ENCODE measurements at regions not wholly inside any gene's neighbourhood (a gene's known extent, or its start where the extent isn't known, plus 50 kb on each side); places are given as distances from the start of the nearest gene placed in this dataset.

DNA sequence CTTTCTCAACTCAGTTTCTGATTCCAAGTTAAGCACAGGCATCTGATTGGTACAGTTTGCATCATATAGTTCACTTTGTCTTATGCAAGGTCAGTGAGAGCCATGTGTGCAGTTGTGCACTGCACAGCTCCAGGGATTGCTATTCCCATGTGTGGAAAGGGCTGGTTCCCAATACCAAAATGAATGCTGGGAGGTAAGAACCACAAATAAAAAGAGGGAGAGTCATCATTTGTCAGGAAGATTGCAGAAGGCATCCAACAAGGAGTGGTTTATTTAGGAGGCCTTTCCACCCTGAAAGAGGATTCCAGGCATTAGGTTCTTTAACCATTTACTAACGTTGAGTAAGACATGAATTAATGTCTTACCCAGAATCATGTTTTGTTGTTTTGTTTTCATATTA, 141.2 kb upstream of the ST6GAL2 start:
- no peak for DNase-seq

DNA sequence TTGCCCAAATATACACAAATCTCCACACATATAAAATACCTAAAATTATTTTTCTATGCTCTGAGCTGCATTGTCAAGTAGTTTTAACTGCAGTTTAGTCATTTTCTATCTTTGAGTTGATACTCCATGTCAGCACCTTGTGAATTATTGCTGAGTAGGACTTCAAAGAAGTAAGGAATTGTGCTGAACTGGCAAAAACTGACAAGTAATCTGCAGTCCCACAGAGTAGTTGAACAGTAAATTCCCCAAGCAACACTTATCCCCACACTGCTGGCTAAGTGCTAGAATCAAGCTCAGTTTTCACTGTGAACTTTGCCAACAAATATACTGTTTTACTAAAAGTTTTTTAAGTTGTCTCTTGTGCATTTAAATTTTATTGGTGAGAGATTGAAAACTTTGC, 141.8 kb upstream of the ST6GAL2 start:
- DNase-seq = no peak

DNA sequence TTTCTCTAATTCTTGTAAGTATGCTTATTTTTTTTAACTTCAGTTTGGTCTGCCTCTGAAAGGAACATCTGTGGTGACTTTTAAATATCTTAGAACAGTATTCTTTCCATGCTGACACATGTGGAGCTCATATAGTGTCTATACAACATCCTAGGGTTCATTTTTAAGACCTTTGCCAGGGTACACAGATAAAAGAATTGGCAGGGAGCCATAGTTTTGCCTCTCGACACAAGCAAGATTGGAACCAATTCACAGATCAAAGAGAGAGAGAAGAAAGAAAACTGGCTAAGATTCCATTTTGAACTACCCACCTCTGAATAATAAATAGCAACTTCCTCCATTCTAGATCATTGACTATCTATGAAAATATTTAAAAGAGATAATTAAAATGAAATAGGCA, 142.7 kb upstream of the ST6GAL2 start:
- no peak for DNase-seq

DNA sequence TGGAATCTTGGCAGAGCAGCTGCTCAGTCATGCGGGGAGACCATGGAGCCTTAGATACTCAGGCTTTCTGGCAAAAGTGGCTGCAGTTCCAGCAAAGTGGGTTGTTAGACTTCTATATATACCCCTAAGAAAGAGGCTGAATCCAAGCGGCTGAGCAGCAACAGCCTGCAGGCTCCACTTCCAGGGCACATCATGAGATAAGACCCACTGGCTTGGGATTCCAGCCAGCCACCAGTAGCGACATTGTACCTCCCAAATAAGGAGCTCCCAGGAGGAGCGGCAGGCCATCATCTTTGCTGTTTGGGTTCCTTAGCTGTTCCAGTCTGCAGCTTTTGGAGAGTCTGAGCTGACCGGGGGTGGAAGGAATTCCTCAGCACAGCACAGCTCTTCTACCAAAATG, 150.3 kb upstream of the ST6GAL2 start:
- DNase-seq = no peak

DNA sequence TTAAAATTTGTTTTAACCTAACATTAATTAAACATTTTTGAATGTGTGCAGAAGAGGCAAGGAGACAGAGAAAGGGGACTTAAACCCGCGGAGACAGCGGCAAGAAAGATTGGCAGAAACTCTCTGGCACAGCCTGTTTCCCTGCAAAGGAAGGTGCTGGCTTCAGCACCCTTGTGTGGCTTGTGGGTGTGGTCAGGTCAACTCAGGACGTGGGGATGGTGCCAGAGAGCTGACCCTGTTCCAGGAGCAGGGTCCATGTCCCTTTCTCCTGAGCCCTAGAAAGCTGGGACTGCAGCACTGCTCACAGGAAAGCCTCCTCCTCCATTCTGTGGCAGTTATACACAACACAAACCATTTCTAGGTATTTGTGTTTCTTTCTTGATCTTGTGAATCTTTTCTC, 176.2 kb upstream of the ST6GAL2 start:
- DNase-seq = no peak

DNA sequence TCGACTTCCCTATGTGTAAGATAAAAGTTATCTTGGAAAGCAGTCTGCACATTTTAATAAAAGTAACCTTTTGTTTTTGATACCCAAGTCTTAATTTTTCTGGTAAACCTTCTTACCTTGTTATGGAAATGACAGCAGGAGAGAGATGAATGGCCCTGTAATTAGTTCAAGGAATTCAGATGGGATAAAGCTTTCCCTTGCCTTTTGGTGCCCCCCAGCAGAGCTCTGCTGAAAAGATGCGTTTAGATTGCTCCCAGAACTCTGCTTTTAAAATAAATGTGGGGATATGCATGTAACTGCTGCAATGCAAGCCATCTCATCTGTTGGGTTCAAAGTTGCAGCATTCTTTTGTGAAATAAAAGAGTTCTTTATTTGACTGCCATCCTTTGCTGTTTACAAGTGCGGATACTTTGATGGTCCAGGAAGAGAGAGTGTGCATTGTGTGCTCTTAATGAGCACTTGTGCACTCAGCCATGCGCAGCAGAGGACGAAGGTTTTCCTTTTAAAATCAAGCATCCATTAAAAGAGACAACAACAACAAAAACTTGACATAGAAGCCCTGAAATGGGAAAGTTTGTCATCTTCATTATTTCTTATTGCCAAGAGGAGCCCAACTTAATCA, 176.7 kb upstream of the ST6GAL2 start:
- DNase-seq = no peak

DNA sequence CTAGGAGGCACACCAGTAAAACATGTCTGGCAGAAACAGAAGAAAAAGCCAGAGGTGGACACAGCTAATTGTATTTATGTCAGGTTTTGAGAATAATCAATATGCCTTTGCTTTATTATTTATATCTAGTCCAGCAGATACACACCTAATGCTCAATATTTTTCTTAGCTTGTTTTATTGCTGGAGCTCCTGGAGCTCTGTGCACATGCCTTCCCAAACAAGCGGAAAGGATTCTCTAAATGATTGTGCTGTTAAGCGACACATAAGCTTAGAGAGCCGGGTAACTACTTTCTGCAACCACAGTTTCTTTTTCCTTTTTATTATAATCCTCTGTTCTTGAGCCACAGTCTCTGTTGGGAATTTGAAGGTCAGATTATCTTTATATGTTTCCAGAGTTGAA, 177.3 kb upstream of the ST6GAL2 start:
- DNase-seq = no peak

DNA sequence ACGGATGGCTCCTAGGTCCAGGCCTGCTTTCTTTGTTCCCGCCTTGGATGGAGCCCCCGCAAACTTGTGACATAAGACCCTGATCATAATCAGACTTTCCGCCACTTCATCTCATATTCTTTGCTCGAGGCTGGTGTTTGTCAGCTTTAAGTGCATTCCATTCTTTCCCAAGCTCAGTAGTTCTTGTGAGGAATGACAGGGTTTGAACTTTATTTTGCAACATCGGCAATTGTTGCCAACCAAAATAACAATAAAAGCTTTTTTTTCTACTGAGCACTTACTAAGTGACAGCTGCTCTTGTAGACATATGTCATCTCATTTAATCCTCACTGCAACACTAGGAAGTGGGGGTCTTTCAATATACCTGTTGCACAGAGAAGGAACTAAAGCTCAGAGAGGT, 178.8 kb upstream of the ST6GAL2 start:
- no peak for DNase-seq

DNA sequence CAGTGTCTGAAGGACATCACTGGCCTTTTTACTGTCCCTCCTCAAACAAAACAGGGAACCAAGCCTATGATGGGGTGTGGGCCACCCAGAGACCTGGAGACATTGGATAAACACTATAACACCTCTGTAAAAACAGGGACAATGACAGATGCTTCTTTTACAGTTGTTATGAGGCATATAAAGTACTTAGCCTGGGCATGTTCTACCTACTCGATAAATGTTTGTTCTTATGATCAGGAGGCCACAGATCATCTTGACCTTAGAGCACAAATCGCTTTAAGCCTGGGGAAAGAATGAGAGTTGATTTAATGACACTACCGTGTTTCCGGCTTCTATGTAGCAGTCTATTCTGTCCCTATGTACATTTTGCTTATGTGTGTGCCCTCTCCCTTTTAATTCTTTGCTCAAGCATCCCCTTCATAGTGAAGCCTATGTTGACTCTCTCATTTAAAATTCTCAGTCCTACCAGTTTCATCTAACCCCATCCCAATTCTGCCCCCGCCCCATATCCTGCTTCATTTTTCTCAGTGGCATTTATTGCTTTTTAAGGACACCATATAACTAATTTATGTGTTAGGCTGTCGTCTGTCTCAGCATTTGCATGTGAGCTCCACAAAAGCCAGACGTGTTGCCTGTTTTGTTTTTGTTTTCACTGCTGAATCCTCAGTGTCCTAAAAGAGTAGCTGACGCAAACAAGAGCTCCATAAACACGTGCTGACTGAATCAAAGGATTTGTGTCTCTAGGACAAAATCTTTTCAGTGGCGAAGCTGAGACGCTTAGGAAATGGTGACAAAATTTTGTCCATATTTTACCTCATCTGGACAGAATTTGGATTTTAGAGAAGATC, 182.3 kb upstream of the ST6GAL2 start:
- DNase-seq = no peak

DNA sequence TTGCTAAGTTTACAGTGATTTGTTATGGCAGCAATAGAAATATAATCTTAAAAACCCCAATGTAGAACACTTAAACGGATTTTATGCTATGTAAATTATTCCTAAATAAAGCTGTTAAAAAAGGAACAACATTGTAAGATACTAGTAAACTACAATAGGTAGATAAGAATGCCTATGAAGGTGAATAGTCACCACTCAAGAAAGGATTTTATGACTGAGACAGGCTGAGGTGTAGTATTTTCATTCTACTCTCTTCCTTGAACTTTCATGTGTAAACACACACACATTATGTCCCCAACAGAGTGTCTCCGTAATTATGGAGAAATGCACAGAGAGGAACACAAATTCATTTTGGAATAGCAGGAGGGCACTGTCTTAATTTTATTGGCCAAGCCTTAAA, 183.9 kb upstream of the ST6GAL2 start:
- no peak for DNase-seq

DNA sequence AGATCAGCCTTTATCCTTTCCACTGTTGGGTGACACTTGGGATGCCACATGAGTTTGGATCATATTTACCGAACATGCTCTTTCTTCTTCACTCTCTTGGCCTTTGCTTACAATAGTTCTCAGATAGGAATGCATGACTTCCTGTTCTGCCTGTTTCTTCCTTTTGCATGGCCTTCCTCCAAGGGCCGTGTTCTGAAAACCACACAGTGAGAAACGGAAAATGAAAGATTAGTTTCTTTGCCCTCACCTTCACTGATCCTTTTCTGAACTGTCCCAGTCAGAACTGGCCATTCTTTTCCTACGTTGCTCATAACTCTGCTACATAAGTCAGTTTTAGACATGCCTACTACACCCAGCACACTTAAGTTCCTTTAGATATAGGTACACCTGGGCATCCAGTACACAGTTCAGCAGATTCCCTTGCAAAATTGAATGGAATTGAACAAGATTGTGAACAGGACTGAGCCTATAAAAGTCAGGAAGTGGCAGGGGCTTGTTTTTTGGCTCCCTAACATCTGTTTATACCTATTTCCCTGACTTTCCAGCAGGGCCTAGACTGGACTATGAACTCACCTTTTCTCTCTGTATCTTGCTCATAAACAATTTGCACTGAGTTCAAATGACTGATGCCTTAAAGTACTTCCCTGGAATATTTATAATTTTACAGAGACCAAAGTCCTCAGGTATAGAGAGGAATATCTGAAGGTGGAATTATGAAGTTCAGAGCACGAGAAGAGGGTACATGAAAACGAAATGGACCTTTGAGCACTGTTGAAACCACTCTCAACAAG, 186.4 kb upstream of the ST6GAL2 start:
- no peak for DNase-seq

DNA sequence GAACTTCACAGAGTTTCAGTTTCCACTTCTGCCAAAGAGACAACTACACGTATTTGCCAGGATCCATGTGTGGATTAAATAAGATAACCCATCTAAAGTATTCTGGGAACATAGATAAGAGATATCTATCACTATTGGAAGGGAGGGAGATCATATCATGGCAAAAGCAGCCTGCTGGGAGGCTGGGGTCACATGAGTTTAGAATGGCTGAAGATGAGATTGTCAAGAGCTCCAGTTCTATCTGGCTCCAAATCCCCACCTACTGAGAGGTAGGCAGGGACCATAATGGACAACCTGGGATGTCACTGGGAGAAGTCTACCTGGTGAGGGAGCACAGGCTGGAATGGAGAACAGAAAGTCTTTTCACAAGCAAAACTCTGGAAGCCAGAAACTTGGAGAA, 192.6 kb upstream of the ST6GAL2 start:
- DNase-seq = no peak

DNA sequence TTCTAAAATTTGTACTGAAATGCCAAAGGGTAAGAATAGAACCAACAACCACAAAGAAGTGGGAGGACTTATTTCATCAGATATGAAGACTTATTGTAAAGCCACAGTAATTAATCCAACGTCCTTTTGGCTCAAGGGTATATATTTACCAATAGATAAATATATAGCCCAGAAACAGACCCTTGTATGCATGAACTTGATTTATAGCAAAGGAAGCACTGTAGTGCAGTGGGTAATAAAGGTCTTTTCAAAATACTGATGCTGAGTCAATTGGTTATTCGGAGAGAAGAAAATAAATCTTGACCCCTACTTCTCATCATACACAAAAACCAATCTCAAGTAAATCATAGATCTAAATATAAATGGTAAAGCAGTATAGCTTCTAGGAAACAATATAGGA, 200.5 kb upstream of the ST6GAL2 start:
- no peak for DNase-seq

DNA sequence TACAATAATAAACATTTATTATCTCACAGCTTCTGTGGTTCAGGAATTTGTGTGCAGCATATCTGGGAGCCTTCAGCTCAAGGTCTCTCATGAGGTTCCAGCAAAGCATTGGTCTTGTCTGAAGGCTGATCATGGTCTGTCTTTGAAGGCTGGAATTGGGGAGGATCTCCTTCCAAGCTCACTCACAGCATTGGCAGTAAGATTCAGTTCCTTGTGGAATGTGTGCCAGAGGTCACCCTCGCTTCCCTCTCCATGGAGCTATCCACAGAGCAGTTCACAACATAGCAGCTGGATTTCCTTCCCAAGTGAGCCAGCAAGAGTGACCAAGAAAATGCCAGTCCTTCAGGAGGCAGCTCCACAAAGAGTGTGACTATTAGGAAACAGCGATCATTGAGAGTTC, 202.2 kb upstream of the ST6GAL2 start:
- no peak for DNase-seq

DNA sequence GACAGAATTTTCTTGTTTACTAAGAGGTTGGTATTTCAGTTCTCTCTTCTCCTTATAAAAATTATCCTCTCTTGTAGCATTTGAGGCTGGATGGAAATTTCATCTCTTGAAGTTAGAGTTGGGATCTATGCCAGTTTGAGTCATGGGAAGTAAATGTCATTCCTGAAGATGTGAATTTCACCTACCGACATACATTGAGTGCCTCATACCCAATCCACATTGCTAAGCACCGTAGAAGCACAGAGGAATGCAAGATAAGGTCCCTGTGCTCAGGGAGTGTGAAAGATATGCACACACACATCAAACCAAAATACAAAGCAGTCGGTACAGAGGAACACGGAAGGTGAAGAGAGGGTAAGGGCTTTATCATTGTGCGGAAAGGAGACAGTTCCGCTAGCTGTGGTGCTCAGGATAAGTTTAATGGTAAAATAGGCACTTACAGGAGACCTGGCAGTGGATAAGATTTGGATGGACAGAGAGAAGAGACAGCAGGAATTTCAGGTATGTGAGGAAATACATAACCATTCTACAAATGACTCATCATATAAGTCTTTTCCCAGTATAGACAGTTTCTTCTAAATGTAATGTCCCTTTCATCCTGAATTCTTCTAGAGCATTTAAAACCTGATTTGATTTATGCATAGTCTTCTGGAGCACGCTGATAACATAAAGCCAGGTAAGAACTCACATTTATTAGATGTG, 205.3 kb upstream of the ST6GAL2 start:
- DNase-seq = no peak

DNA sequence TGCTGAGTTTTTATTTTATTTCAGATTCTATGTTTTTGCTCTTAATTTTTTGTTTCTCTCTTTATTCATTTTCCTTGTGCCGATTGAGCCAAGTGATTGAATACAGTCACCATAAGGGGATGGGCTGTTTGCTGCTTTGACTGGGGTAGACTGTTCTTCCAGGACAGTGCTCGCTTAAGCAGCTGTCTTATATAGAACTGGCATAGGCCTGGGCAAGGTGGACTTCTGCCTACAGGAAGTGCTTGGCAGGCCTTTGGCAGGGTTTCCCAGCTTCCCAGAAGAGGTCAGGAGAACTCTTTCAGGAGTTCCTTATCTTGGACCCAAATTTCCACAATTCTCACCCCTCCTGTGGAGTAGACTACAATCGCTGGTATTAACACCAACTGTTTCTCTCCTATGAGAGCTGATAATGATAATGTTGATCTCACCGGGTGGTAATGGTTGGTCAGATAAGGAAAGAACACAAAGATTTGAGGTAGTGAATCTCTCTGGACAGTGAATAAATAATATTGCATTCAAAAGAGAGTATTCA, 207.5 kb upstream of the ST6GAL2 start:
- DNase-seq = no peak

DNA sequence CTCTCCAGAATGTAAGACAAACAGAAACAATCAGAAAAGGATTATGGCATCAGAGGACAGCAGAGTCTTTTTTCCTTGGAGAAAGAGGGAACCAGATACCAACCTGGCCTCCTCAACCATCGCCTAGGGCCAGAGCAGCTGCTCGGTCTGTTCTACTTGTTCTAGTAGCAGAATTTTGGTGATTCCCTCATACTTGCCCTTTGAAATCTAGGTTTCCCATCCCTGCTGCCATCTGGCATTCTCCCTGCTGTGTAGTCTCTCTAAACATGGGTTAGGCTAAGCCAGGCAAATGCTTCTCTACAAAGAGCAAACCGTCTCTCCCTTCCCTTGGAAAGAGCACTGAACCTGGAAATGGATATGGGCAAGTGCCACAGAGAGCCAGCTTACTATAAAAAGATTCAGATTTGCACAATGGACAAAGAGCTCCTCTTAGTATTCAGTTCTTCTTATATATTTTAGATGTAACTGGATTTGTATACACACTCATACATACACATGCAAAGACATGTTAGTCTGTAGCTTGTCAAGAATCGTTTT, 208.6 kb upstream of the ST6GAL2 start:
- DNase-seq = no peak

DNA sequence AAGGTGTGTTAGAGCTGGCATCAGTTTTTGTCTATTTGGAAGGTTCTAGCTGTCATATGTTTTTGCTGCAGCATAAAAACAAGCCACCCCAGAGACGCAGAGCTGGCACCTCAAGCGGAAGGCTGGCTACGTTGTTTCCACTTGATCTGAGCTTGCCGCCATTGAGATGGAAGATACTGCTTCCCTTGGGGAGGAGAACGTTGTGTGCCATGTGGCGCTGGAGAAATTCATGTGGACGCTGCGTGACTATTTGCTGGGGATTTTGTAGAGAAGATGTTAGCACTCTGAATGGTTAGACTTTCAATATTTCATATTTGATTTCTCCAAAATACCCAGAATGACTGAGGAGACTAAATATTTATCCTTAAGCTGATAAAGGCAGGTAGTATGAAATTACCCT, 216.2 kb upstream of the ST6GAL2 start:
- no peak for DNase-seq

DNA sequence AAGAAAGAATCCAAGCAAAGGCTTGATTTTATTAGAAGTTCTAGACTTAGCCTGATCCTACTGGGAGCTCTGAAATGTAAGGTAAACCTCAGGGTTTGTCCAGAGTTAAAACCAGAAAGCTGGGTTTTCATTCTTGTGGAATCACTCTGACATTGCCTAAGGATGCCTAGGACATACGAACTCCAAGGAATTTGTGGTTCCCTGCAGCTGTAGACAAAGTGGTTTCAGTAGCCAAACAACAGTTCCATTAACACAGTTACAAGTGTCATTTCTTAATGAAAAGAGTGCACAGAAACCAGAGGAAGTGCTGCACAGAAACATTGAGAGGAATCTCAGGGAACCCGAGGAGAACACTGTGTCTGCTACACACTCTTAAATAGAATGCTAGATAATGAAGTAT, 221.4 kb upstream of the ST6GAL2 start:
- DNase-seq = no peak

DNA sequence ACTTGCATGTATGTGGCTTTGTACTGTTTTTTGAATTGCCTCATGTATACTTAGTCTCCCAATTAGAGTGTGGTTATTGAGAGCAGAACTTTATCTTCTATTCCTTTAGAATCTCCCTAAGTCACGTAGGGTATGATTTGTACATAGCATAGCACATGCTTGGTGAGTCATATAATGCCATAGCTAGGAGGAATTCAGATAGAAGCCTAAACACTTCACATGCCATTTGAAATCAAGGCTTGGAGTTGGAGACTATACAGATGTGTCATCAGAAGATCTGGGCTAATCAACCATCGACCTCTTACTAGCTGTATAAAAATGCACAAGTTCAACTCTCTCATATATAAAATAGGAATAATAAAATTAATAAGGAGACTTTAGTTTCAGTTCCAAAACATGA, 222.6 kb upstream of the ST6GAL2 start:
- DNase-seq = no peak

DNA sequence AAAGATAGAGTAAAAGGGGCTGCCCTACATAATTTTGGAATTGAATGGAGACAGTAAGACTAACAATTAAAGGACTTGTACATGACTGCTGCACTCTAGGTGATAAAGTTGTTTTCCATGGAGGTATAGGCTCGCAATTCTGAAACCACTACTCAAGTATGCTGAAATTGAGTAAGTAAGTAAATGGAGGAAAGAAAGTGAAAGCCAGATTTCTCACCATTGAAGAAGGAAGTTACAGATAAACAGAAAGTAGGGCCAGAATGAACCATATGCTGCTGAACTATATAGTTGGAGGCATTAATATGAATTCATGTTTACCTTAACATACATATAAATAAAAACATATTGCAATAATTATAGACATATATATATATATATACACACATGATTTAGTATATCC, 225.7 kb upstream of the ST6GAL2 start:
- DNase-seq = no peak

DNA sequence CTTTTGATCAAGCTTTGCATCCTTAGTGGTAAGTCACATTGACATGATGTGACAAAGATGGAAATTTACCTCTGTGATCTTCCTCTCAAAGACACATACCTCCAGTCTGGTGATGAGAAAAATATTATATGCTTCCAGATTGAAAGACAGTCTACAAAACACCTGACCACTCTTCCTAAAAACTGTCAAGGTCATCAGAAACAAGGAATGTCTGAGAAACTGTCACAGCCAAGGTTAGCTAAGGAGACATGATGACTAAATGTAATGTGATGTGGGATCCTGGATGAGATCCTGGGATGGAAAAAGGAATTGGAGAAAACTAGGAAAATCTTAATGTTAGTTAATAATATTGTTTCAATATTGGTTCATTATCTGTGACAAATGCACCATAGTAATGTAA, 226.6 kb upstream of the ST6GAL2 start:
- DNase-seq = no peak

DNA sequence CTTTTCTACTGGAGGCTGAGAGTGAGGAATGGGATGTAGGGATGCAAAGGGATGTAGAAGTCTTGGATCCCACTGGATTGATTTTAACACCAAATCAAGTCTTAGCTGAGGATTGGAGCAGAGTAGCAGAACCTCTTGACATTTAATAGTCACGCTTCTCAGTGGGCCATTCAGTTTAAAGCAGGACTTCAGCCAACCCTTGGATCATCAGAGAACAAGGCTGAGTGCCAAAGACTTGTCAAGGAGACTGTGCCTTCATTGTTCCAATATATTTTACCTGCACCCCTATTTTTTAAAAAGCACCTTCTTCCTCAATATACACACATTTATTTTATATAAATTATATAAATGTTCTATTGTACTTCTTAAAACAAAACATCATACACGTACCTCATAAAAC, 242.4 kb upstream of the ST6GAL2 start:
- DNase-seq = no peak
